ENCODE measurements at regions not wholly inside any gene's neighbourhood (a gene's known extent, or its start where the extent isn't known, plus 50 kb on each side); places are given as distances from the start of the nearest gene placed in this dataset.

DNA sequence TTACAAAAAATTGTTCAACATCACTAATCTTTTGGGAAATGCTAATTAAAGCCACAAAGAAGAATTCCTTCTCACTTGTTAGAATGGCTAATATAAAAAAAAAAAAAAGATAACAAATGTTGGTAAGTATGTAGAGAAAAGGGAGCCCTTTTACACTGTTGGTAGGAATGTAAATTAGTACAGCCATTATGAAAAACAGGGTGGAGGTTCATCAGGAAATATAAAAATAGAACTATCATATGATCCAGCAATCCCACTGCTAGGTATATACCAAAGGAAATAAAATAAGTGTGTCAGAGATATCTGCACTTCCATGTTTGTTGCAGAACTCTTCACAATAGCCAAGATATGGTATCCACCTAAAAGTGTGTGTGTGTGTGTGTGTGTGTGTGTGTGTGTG lies 83.5 kb upstream of the RGMB start:
- no peak for DNase-seq (ENCODE audit: low spot score)

DNA sequence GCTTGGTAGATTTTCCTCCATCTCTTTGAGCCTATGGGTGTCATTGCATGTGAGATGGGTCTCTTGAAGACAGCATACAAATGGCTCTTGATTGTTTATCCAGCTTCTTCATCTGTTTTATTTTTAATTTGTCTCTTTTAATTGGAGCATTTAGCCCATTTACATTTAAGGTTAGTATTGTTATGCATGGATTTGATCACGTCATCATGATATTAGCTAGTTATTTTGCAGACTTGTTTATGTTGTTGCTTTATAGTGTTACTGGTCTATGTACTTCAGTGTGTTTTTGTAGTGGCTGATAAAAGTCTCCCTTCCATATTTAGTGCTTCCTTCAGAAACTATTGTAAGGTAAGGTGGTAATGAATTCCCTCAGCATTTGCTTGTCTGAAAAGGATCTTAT lies 78.6 kb upstream of the RGMB start:
- DNase-seq (ENCODE audit: low spot score) = no peak

DNA sequence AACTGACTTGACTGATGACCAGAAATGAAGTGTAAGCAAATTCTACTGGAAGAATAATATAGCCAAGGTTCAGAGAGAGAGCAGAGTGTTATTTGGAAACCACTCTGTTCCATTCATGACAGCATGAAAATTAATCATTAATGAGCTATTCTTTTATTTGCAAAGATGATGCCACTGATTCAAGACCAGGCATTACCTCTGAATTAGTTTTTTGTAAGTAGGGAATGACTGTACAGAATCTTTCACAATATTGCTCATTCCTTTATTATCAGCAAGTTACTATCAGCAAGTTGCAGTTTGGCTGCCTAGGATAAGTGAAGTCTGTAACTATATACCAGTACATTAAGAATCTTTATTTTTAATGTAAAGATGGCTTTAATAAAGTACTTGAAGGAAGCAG lies 75.1 kb upstream of the RGMB start:
- no peak for DNase-seq (ENCODE audit: low spot score)

DNA sequence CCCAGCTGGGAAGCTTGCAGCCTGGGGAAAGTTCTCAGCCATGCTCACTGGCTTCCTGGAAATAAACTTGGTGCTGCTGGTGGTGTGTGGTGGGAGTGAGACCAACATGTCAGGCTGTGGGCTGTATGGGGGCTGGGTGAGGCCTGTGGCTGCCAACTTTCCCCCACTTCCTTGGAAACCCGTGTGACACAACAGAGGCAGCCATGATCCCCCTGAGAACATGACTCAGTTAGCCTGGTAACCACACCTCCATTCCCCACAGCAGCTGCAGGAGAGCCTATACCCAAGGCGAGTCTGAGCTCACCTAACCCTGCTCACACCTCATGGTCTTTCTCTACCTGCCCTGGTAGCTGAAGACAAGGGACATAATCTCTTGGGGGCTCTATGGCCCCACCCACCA lies 72.7 kb upstream of the RGMB start:
- no peak for DNase-seq (ENCODE audit: low spot score)

DNA sequence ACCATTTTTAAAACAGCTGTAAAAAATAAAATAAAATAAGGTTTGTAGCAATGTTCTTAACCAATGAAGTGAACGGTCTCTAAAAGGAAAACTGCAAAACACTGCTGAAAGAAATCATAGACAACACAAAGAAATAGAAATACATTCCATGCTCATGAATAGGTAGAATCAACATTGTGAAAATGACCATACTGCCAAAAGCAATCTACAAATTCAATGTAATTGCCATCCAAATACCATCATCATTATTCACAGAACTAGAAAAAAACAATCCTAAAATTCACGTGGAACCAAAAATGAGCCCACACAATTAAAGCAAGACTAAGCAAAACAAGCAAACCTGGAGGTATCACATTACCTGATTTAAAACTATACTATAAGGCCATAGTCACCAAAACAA lies 67.6 kb upstream of the RGMB start:
- no peak for DNase-seq (ENCODE audit: low spot score)

DNA sequence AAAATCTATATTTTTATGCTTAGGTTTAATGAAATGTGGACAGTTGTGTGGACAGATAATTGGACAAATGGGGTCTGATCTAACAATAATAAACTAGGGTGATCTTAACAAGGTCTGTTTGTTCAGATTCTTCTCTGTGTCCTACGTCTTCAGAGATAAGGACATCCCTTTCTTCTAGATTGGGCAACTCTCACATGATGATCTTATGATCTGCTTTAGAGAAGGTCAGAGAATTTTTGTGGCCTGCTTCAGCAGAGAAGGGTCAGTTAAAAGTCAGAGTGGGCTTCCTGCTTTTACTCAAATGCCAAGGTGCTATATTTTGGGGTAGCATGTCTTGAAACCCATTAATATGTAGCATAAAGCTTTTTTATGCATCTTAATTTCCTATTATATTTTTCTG lies 63.8 kb upstream of the RGMB start:
- no peak for DNase-seq (ENCODE audit: low spot score)

DNA sequence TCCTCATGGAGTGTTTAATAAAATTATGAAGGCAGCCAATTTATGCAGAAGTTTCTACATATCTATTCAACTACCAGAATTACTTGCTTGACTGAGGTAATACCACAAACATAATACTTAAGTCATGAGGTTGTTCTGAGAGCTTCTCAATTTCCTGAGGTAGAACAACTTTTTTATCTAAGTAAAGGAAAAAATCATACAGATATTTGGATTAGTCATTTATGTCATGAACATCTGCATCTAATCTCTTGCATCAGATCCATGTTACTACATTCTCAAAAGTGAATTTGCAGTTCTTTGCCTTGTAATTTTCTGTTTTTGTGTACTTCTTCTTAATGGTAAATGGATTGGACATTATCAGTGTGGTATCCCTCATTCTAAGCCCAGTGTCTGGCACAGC lies 60.4 kb upstream of the RGMB start:
- no peak for DNase-seq (ENCODE audit: low spot score)

DNA sequence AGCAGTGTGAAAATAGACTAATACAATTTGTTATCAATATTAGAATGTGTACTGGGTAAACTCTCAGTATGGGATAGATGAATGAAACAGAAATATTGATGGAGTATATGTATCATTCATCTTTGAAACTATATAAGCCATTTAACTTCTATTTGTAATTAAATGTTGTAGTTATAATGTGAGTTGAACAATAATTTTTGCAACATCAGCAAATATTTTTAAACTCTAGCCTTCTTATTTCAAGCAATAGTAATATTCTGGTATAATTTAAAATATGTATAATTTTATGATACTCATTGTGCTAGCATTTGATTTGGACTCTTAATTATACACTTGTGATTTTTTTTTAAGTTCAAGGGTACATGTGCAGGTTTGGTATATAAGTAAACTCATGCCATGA lies 59.6 kb upstream of the RGMB start:
- no peak for DNase-seq (ENCODE audit: low spot score)

DNA sequence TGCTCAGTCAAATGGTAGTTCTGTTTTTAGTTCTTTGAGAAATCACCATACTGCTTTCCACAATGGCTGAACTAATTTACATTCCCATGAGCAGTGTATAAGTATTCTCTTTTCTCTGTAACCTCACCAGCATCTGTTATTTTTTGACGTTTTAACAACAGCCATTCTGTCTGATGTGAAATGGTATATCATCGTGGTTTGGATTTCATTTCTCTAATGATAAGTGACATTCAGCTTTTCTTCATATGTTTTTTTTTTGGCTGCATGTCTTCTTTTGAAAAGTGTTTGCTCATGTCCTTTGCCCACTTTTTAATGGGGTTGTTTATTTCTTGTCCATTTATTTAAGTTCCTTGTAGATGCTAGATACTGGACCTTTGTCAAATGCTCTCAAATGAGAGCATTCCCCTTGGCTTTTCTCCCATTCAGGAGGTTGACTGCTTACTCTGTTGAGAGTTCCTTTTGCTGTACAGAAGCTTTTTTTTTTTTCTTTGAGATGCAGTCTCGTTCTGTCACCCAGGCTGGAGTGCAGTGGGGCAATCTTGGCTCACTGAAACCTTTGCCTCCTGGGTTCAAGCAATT lies 58.7 kb upstream of the RGMB start:
- DNase-seq (ENCODE audit: low spot score) = no peak

DNA sequence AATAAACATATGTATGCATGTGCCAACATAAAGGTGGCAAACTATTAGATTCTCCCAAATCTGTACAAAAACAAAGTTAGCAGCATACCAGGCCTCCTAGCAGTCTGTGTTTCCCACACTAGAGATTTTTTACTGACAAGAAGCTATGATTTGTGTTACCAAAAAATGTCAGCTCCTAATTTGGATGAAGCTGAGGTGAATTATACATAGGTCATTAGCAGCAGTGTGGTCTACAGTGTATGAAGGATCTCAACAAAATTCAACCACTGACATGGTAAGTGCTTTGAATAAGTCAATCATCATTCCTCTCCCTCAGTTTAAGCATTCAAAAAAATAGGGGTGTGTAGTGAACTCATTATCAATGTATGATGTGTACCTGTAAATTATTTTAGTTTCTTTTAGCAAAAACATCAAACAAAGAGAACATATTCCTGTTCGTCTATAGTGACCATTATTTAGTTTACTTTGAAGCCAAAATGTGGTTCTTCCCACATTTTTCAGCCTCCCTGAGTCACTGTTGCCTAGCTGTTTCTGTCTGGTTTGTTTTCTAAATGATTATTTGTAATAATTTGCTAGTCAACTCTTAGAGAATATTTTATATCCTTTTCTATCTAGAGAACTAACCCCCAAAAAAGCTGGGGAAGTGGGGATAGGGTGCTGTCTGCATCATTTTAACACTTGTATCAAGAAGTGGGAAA lies 52.1 kb upstream of the RGMB start:
- no peak for DNase-seq (ENCODE audit: low spot score)

DNA sequence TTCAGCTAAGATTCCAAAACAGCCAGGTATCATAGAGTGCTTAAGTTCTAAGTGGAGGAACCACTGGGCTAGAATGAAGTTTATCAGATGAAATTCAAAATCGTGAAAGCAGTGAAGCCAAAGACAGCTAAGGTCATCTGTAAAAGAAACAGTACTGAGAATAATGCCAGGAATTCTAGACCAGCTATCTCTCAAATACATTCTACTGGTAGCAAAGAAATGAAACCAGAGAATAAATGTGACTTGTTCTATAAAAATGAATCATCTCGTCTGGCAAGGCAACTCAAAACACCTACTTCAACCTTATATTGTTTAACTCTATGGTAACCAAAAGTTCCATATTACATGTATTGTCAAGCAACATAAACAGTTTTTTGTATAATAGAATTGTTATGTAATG lies 51.3 kb upstream of the RGMB start:
- no peak for DNase-seq (ENCODE audit: low spot score)

DNA sequence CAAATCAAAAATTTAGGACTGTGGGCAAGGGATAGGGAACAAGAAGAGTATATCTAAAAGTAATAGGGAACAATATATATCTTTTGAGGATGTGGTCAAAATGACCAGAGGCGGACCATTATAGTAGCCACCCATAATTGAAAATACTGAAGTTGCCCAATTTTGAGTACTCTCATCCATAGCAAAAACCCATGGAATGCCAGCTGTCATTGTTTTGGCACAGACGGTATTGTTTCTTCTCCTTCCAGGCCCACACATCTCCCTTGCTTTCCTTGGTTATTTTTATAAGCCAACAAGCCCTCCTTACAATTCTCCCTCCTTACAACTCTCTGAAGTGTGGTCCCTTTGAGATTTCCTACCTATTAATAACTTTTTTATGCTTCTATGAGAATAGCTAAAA lies 50.4 kb upstream of the RGMB start:
- DNase-seq (ENCODE audit: low spot score) = no peak

All from putamen (tissue), 1 donor.